Naive thymus-derived CD4-positive, alpha-beta T cell (primary cell): ENCODE measurements at regions not wholly inside any gene's neighbourhood (a gene's known extent, or its start where the extent isn't known, plus 50 kb on each side); places are given as distances from the start of the nearest gene placed in this dataset.
"Not testable (repeated sequence)": the region's sequence is repeated elsewhere in the genome, so short reads cannot be mapped to it uniquely, and the experiment has no call there.

ENCODE experiments used
- ATAC-seq: fragments of 150-1000 bp; cut with Tn5 transposase; 2 replicates; pipeline ENCODE4 v1.10.0; 2021; ENCODE audit warnings: mild to moderate bottlenecking, moderate library complexity
- CTCF ChIA-PET: fragments of 350-600 bp; sonication (Branson Sonifier 250); formaldehyde crosslinking; loops from one replicate; lab custom pipeline; 2021; ENCODE audit warnings: antibody characterized with exemption; lab: Charles Lee
- POLR2A ChIA-PET: fragments of 350-600 bp; sonication (Branson Sonifier 250); formaldehyde crosslinking; loops from one replicate; lab custom pipeline; 2021; ENCODE audit warnings: antibody characterized with exemption, inconsistent platforms; lab: Charles Lee
- DNase-seq, 9 donors: peaks; one replicate each; pipeline versions ENCODE4 v3.0.0 to v3.0.0-alpha.2; 2020 to 2022; ENCODE audit warnings: mixed read lengths in 1 of 9
- H3K27ac ChIP-seq: one replicate; pipeline ENCODE4 v1.7.0; 2013; ENCODE audit warnings: mild to moderate bottlenecking, low read depth, low read length, moderate library complexity
- H3K27me3 ChIP-seq, 2 donors: one replicate each; pipeline ENCODE4 v1.7.0; 2013; ENCODE audit warnings: low read length in 2 of 2, mild to moderate bottlenecking in 2 of 2, moderate library complexity in 2 of 2; ENCODE audit not compliant: control insufficient read depth in 2 of 2, insufficient read depth in 2 of 2
- H3K36me3 ChIP-seq, 3 experiments: 1 replicate in 2 of 3; 2 replicates in 1 of 3; pipeline ENCODE4 v1.7.0; 2013; ENCODE audit warnings: low read length in 3 of 3, mild to moderate bottlenecking in 3 of 3, moderate library complexity in 1 of 3; ENCODE audit not compliant: insufficient read depth in 3 of 3, control insufficient read depth in 2 of 3
- H3K4me1 ChIP-seq, 2 donors: one replicate each; pipeline ENCODE4 v1.7.0; 2013; ENCODE audit warnings: low read length in 2 of 2, mild to moderate bottlenecking in 2 of 2, moderate library complexity in 1 of 2; ENCODE audit not compliant: control insufficient read depth in 2 of 2, insufficient read depth in 2 of 2
- H3K4me3 ChIP-seq: 2 replicates; pipeline ENCODE4 v1.7.0; 2013; ENCODE audit warnings: mild to moderate bottlenecking, low read length
- H3K9me3 ChIP-seq, 3 experiments: 1 replicate in 2 of 3; 2 replicates in 1 of 3; pipeline ENCODE4 v1.7.0; 2013; ENCODE audit warnings: low read length in 3 of 3; ENCODE audit not compliant: control insufficient read depth in 2 of 3
- H3K27ac Mint-ChIP-seq, 9 donors: one replicate each; pipeline ENCODE4 v1.8.0; 2020 to 2022; ENCODE audit warnings: mixed read lengths in 9 of 9, mild to moderate bottlenecking in 8 of 9, moderate library complexity in 5 of 9, inconsistent platforms in 2 of 9
- H3K27me3 Mint-ChIP-seq, 5 donors: one replicate each; pipeline ENCODE4 v1.8.0; 2021 to 2022; ENCODE audit warnings: mixed read lengths in 5 of 5, mild to moderate bottlenecking in 1 of 5
- H3K36me3 Mint-ChIP-seq, 5 donors: one replicate each; pipeline ENCODE4 v1.8.0; 2020 to 2022; ENCODE audit warnings: mixed read lengths in 5 of 5, mild to moderate bottlenecking in 3 of 5, inconsistent platforms in 1 of 5
- H3K4me1 Mint-ChIP-seq, 7 donors: one replicate each; pipeline ENCODE4 v1.8.0; 2020 to 2022; ENCODE audit warnings: mixed read lengths in 7 of 7, mild to moderate bottlenecking in 3 of 7, inconsistent platforms in 1 of 7
- H3K4me3 Mint-ChIP-seq, 10 donors: one replicate each; pipeline ENCODE4 v1.8.0; 2020 to 2022; ENCODE audit warnings: mild to moderate bottlenecking in 10 of 10, mixed read lengths in 10 of 10, moderate library complexity in 6 of 10, inconsistent platforms in 2 of 10
- H3K9me3 Mint-ChIP-seq, 11 donors: one replicate each; pipeline ENCODE4 v1.8.0; 2020 to 2022; ENCODE audit warnings: mixed read lengths in 11 of 11, mild to moderate bottlenecking in 4 of 11, inconsistent platforms in 1 of 11, moderate library complexity in 1 of 11
- intact Hi-C, 2 donors: fragments of 100-400 bp; cut with micrococcal nuclease; formaldehyde crosslinking; loops; one replicate each; pipeline ENCODE4 v1.15.1; 2023

GRCh38 chr22:34609646-34610045 lies 456.3 kb upstream of the ISX start:
- H3K36me3 Mint-ChIP-seq, result no peaks in the 10 kb centered on the region
- ATAC-seq, result no peak
- CTCF ChIA-PET, result no interaction called here

GRCh38 chr22:34620161-34620560 lies 445.8 kb upstream of the ISX start:
- Mint-ChIP-seq H3K9me3 (peaks cover 0 to 10% (median 0%) of the 10 kb centered on the region in 11 donors), H3K27ac (no peak overlapping the region), H3K36me3 (no peaks in the 10 kb centered on the region), H3K4me3 (no peak overlapping the region), H3K4me1 (no peaks in the 10 kb centered on the region), H3K27me3 (peaks cover 0 to 5% (median 0%) of the 10 kb centered on the region in 5 donors)
- intact Hi-C loops, result no loop called here
- ChIA-PET POLR2A (no interaction called here), CTCF (no interaction called here)
- ATAC-seq (no peak), DNase-seq (no peak)
- Histone ChIP-seq H3K4me1 (no peaks in the 10 kb centered on the region), H3K9me3 (no peaks in the 10 kb centered on the region), H3K36me3 (no peaks in the 10 kb centered on the region), H3K4me3 (no peak overlapping the region), H3K27ac (no peak overlapping the region), H3K27me3 (no peaks in the 10 kb centered on the region)

More at GRCh38 chr22:34609646-34610045, 456.3 kb upstream of the ISX start:
- Mint-ChIP-seq H3K9me3 (peaks cover 0 to 19% (median 3%) of the 10 kb centered on the region in 11 donors), H3K27me3 (no peaks in the 10 kb centered on the region), H3K27ac (no peak overlapping the region), H3K4me3 (no peak overlapping the region), H3K4me1 (no peaks in the 10 kb centered on the region)
- no peak for DNase-seq
- Histone ChIP-seq H3K27ac (no peak overlapping the region), H3K27me3 (no peaks in the 10 kb centered on the region), H3K4me1 (no peaks in the 10 kb centered on the region), H3K4me3 (no peak overlapping the region), H3K36me3 (no peaks in the 10 kb centered on the region), H3K9me3 (no peaks in the 10 kb centered on the region)
- intact Hi-C loops, result no loop called here
- POLR2A ChIA-PET, result no interaction called here

GRCh38 chr22:34620832-34621231 lies 445.1 kb upstream of the ISX start:
- Mint-ChIP-seq H3K27me3 (peaks cover 0 to 5% (median 0%) of the 10 kb centered on the region in 5 donors), H3K9me3 (peaks cover 0 to 10% (median 0%) of the 10 kb centered on the region in 11 donors), H3K4me1 (no peaks in the 10 kb centered on the region), H3K4me3 (no peak overlapping the region), H3K27ac (no peak overlapping the region), H3K36me3 (no peaks in the 10 kb centered on the region)
- DNase-seq (no peak), ATAC-seq (no peak)
- Histone ChIP-seq H3K36me3 (no peaks in the 10 kb centered on the region), H3K9me3 (no peaks in the 10 kb centered on the region), H3K4me3 (no peak overlapping the region), H3K27ac (no peak overlapping the region), H3K27me3 (no peaks in the 10 kb centered on the region), H3K4me1 (no peaks in the 10 kb centered on the region)
- intact Hi-C loops, result no loop called here
- ChIA-PET CTCF (no interaction called here), POLR2A (no interaction called here)

GRCh38 chr22:34622602-34623001 lies 443.4 kb upstream of the ISX start:
- CTCF ChIA-PET, result no interaction called here
- no peaks in the 10 kb centered on the region for H3K4me1 Mint-ChIP-seq

GRCh38 chr22:34623580-34623979 lies 442.4 kb upstream of the ISX start:
- CTCF ChIA-PET, result no interaction called here
- H3K27me3 Mint-ChIP-seq, result peaks cover 0 to 9% (median 3%) of the 10 kb centered on the region in 5 donors
- peaks cover 0 to 12% (median 2%) of the 10 kb centered on the region in 11 donors for H3K9me3 Mint-ChIP-seq
- Histone ChIP-seq H3K4me3 (no peak overlapping the region), H3K36me3 (no peaks in the 10 kb centered on the region), H3K4me1 (no peaks in the 10 kb centered on the region), H3K9me3 (no peaks in the 10 kb centered on the region), H3K27me3 (no peaks in the 10 kb centered on the region), H3K27ac (no peak overlapping the region)
- intact Hi-C loops, result no loop called here
- ATAC-seq (no peak), DNase-seq (no peak)
- H3K4me3 Mint-ChIP-seq, result no peak overlapping the region
- POLR2A ChIA-PET, result no interaction called here
- H3K4me1 Mint-ChIP-seq, result no peaks in the 10 kb centered on the region
- peaks cover 0 to 1% (median 0%) of the 10 kb centered on the region in 5 donors for H3K36me3 Mint-ChIP-seq
- no peak overlapping the region for H3K27ac Mint-ChIP-seq

More at GRCh38 chr22:34622602-34623001, 443.4 kb upstream of the ISX start:
- H3K4me3 Mint-ChIP-seq, result no peak overlapping the region
- intact Hi-C loops, result no loop called here
- Histone ChIP-seq H3K27me3 (no peaks in the 10 kb centered on the region), H3K27ac (no peak overlapping the region), H3K36me3 (no peaks in the 10 kb centered on the region), H3K4me1 (no peaks in the 10 kb centered on the region), H3K9me3 (no peaks in the 10 kb centered on the region), H3K4me3 (no peak overlapping the region)
- H3K27me3 Mint-ChIP-seq, result peaks cover 0 to 5% (median 0%) of the 10 kb centered on the region in 5 donors
- H3K27ac Mint-ChIP-seq, result no peak overlapping the region
- DNase-seq, result no peak
- POLR2A ChIA-PET, result no interaction called here
- no peak for ATAC-seq
- H3K36me3 Mint-ChIP-seq, result no peaks in the 10 kb centered on the region
- peaks cover 0 to 10% (median 0%) of the 10 kb centered on the region in 11 donors for H3K9me3 Mint-ChIP-seq

DNA sequence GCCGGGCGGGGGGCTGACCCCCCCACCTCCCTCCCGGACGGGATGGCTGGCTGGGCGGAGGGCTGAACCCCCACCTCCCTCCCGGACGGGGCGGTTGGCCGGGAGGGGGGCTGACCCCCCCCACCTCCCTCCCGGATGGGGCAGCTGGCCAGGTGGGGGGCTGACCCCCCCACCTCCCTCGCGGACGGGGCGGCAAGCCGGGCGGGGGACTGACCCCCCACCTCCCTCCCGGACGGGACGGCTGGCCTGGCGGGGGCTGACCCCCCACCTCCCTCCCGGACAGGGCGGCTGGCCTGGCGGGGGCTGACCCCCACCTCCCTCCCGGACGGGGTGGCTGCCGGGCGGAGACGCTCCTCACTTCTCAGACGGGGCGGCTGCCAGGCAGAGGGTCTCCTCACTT lies 440.1 kb upstream of the ISX start:
- CTCF ChIA-PET, H3K27ac Mint-ChIP-seq, H3K27ac ChIP-seq, H3K4me1 Mint-ChIP-seq, H3K4me3 Mint-ChIP-seq, H3K36me3 Mint-ChIP-seq, H3K9me3 ChIP-seq, POLR2A ChIA-PET, H3K27me3 ChIP-seq, DNase-seq, H3K4me1 ChIP-seq, H3K36me3 ChIP-seq, H3K4me3 ChIP-seq, intact Hi-C loops, ATAC-seq: not testable (repeated sequence)
- Mint-ChIP-seq H3K9me3 (peaks cover 0 to 26% (median 6%) of the 10 kb centered on the region in 11 donors), H3K27me3 (peaks cover 0 to 20% (median 4%) of the 10 kb centered on the region in 5 donors)

- intact Hi-C loops, result no loop called here
- no peak overlapping the region for H3K27ac Mint-ChIP-seq
- Histone ChIP-seq H3K36me3 (no peaks in the 10 kb centered on the region), H3K27me3 (no peaks in the 10 kb centered on the region), H3K9me3 (no peaks in the 10 kb centered on the region), H3K4me3 (no peak overlapping the region), H3K4me1 (no peaks in the 10 kb centered on the region), H3K27ac (no peak overlapping the region)
- ChIA-PET POLR2A (no interaction called here), CTCF (no interaction called here)
- peaks cover 0 to 21% (median 0%) of the 10 kb centered on the region in 5 donors for H3K27me3 Mint-ChIP-seq
- H3K9me3 Mint-ChIP-seq, result peaks cover 0 to 5% (median 0%) of the 10 kb centered on the region in 11 donors
- no peak for DNase-seq
- no peak for ATAC-seq
- H3K4me1 Mint-ChIP-seq, result no peaks in the 10 kb centered on the region
- H3K4me3 Mint-ChIP-seq, result no peak overlapping the region
- H3K36me3 Mint-ChIP-seq, result no peaks in the 10 kb centered on the region
Measured at GRCh38 chr22:34638128-34638527, 427.8 kb upstream of the ISX start.
